ENCODE measurements at regions not wholly inside any gene's neighbourhood (a gene's known extent, or its start where the extent isn't known, plus 50 kb on each side); places are given as distances from the start of the nearest gene placed in this dataset.
"Not testable (repeated sequence)": the region's sequence is repeated elsewhere in the genome, so short reads cannot be mapped to it uniquely, and the experiment has no call there.

DNA sequence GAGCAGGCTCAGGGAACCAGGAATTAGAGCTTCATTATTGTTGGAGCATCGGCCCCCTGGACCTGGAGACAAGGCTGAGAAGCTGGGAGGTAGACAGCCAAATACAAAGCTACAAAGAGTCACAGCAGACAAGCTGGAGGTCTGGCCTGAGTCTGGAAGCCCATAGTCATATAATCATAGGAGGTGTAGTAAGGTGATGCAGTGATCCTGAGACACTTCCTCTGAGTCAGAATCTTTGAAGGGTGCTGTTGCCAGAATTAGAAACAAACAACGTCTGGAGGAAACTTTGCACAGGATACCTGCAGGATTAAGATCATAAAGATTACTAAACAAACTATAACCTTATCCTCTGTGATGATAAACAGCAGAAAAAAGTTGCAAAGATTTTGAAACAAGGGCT is 213.8 kb downstream of the DSC3 start:
- no peak for DNase-seq (ENCODE audit: low read depth)

GRCh38 chr18:30819619-30820018 is 222.9 kb downstream of the DSC3 start:
- DNase-seq (ENCODE audit: low read depth): no peak

DNA sequence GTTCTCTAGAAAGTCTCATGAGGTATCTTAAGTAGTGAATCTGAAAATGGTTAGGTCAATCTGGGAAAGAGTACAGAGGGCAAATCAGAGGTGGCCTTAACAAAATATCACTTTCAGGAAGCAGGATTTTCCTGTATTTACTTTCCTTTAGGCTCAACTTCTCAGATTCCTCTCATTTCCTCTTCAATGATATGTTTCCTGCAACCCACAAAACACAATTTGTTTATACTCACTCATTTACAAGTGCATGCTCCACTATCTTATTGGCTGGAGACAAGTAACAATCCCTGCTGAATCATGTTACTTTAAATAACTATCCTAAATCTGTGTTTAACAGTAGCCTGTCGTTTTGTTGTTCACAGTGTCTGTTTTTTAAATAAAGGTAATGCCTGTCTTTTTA is 228.1 kb downstream of the DSC3 start:
- DNase-seq (ENCODE audit: low read depth): no peak

- DNase-seq (ENCODE audit: low read depth): no peak
These were observed 231.0 kb downstream of the DSC3 start for GRCh38 chr18:30811580-30811979.

DNA sequence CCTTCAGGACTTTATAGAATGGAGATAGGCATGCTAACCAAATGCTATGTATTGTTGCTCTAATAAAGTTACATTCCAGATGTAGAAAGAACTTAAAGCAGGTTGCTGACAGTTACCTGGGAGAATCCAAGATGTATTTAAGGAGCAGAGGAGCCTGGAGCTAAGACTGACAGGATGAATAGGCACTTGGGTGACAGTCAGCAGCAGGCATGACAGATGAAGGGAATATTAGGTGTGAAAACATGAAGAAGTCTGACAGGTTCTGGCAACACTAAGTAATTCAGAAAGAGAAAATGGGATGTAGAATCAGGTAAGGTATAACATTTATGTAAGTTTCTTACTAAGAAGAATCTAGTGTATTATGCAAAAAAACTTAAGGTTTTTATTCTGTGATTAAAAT is 232.0 kb downstream of the DSC3 start:
- DNase-seq (ENCODE audit: low read depth): no peak

DNA sequence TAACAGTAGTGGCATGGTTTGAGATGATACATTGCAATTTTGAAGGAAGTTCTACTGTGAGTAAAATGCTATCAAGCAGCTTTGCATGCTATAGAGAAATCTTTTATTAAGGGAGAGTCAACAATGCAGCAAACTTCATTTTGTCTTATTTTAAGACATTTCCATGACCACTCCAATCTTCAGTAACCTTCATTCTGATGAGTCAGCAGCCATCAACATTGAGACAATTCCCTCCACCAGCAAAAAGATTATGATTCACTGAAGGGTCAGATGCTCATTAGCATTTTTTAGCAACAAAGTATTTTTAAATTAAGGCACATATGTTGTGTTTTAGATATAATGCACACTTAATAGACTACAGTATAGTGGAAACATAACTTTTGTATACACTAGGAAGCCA is 235.7 kb downstream of the DSC3 start:
- no peak for DNase-seq (ENCODE audit: low read depth)

DNA sequence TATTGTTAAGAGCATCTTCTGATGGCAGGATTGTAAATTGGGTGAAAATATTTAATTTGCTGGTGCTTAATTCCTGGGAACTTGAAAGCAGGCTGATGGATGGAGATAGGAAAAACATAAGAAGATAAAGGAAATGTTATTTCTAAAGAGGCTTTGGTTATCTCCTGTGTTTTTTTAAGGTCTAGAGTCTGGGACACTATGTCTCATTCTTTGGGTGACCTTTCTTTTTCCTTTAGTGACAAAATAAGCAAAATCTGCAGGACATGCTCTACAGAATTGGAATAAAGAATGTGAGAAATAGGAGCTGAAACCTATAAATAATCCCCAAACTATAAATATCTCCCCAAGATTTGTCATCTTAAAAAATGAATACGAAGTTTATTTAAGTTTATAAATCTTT is 241.7 kb downstream of the DSC3 start:
- no peak for DNase-seq (ENCODE audit: low read depth)

DNA sequence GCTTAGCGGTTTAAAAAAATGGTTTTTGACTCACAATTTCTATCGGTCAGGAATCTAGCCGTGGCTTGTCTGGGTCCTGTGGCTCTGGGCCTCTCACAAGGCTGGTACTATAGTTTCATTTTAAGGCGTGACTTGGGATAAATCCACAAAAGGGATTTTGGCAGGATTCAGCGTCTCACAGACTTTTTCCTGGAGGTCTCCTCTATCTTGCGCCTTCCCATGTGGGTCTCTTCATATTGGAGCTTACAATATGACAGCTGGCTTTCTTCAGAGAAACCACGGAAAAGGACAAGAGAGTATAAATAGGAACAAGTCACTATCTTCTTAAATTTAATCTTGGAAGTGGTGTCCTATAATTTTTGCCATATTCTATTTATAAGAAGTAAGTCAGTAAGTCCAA is 250.5 kb downstream of the DSC3 start:
- DNase-seq (ENCODE audit: low read depth): no peak

- not testable (repeated sequence) for DNase-seq (ENCODE audit: low read depth)
These were observed 254.0 kb downstream of the DSC3 start for GRCh38 chr18:30788411-30788991.

DNA sequence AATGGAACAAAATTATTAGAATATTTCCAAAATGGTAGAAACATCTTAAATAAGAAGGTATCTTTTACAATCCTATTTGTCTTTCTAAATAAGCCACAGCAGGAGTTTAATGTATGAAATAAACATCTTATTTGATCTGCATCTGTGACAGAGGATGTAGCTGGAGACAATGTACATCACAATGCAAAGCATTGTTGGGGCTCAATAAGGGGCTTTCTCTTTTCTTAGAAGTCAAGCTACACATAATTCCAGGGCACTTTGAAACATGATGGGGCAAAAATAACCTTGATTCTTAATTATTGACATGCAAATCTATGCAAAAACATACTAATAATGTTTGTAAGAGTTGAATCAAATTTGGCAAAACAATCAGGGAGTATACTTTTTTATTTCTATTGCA is 255.1 kb downstream of the DSC3 start:
- no peak for DNase-seq (ENCODE audit: low read depth)

DNA sequence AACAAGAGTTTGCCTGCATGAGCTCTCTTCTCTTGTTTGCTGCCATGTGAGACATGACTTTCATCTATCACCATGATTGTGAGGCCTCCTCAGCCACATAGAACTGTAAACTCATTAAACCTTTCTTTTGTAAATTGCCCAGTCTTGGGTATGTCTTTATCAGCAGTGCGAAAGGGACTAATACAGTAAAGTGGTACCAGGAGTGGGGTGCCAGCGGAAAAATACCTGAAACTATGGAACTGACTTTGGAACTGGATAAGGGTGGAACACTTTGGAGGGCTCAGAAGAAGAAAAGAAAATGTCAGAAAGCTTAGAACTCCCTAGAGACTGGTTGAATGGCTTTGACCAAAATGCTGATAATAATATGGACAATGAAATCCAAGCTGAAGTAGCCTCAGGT is 260.9 kb downstream of the DSC3 start:
- DNase-seq (ENCODE audit: low read depth): no peak

GRCh38 chr18:30775629-30776028 is 266.9 kb downstream of the DSC3 start:
- DNase-seq (ENCODE audit: low read depth): no peak

- not testable (repeated sequence) for DNase-seq (ENCODE audit: low read depth)
These were observed 270.4 kb downstream of the DSC3 start for GRCh38 chr18:30772170-30772569.

DNA sequence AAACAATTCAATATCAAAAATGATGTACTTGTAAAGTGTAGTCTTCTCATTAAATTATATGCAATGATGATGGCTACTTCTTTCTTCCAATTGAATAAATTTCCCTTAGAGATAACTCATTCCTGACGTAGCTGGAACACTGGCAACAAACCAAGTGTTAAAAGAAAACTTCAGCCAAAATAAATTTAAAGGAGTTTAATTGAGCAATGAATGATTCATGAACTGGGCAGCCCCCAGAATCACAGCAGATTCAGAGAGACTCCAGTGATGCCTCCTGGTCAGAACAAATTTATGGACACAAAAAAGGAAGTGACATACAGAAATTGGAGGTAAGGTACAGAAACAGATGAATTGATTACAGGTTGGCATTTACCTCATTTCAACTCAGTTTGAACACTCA is 276.5 kb downstream of the DSC3 start:
- DNase-seq (ENCODE audit: low read depth): no peak

DNA sequence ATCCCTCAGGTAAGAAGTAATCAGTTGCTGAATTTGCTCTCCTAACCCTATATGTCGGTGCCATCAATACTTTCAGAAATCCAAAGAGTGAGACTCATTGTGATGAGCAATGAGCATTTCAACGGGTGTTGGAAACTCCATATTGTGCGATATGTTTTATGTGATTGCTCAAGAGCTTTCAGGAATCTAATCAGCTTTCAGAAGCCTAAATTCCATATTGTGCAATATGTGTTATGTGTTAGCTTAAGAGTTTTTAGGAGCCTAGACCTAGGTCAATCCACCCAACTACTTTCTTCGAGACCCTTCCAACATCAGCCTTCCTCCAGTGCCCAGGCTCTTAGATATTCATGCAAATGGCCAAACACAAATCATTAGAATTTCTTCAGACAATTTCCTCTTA is 277.3 kb downstream of the DSC3 start:
- no peak for DNase-seq (ENCODE audit: low read depth)

DNA sequence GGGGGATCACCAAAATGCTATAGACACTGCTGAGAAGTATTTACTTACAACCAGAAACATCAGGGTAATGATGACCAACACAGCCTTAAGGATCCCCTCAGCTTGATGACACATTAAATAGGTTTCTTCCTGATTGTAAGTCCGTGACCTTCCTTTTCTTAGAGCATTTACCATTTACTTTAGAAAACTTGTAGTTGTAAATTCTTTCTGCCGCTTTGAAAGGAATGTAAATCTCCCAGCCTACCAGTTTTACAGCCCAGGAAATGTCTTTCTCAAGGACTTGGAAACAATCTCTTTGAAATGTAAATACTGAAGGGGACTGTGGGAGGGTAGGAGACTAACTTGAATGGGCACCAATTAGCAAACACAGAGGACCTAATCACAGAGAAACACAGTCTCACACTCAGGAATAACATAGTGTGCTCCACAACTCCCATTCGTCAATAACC is 278.6 kb downstream of the DSC3 start:
- no peak for DNase-seq (ENCODE audit: low read depth)

- no peak for DNase-seq (ENCODE audit: low read depth)
These were observed 287.7 kb downstream of the DSC3 start for GRCh38 chr18:30754846-30755245.

DNA sequence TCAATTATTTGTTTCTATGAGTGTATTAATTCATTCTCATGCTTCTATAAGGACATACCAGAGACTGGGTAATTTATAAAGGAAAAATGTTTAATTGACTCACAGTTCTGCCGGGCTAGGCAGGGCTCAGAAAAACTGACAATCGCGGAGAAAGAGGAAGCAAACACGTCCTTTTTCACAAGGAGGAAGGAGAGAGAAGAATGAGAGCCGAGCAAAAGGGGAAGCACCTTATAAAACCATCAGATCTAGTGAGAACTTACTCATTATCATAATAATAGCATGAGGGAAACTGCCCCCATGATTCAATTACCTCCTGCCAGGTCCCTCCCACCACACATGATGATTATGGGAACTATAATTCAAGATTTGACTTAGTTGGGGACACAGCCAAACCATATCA is 294.0 kb downstream of the DSC3 start:
- DNase-seq (ENCODE audit: low read depth): no peak

DNA sequence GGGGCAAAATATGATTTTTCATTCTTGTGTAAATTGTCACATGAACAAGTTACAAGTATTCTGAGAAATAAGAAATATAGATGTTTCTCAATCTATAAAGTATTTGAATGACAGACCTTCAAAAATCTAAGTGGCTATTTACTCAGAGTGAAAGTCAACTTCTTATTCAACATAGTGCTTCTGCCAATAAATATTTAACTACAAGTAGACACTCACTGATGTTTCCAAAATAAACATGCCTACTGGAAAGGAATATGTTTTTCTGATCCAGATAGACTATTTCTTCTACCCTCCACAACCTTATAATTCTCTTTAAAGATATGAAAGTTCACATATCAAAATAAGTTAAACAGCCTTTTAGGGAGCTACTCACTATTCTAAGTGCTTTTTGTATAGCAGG is 296.3 kb downstream of the DSC3 start:
- no peak for DNase-seq (ENCODE audit: low read depth)

DNA sequence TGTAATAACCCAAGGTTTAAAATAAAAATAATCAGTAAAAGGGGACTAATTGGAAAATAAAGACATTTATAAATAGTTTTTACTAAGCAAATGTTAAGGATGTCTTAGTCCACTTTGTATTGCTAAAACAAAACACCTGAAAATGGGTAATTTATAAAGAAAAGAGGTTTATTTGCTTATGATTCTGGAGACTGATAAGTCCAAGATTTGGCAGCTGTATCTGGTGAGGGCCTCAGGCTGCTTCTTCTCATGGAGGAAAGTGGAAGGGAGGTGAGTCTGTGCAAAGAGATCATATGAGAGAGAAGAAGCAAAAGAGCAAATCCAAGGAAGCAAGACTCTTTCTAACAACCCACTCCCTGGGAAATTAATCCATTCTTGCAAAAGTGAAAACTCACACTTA is 299.5 kb downstream of the DSC3 start:
- no peak for DNase-seq (ENCODE audit: low read depth)

DNA sequence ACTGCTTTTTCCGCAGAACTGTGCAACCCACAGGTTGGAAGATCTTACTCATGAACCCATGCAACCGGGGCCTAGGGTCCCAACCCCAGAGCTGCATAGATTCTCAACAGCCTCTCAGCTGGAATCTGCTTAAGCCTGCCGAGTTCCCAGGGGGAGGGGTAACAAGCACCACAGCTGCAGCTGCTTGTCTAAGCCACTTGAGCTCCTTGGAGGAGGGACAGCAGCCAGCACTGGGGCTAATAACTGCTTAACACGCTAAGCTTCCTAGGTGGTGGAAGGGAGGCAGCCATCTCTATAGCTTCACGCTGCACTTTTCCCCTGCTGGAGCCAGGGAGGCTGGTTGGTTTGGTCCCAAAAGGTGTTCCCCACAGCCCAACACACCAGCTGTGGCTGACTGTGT is 311.6 kb downstream of the DSC3 start:
- DNase-seq (ENCODE audit: low read depth): no peak

DNA sequence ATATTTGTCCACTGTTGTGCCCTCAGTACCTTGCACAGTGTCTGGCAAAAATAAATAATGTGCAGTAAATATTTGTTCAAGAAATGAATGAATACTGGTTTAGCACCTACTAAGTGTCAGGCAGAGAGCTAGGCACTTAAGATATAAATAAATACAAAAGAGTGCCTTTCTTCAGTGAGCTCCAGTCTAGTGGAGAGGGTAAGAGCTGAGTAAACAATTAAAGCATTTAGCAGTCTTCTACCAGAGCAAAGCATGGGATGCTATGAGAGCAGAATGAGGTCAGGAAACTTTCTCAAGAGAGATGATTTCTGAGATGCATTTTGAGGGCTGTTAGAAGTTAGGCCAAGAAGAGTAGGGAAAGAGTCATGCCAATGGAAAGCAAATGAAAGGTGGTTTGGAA is 314.7 kb downstream of the DSC3 start:
- DNase-seq (ENCODE audit: low read depth): no peak

DNA sequence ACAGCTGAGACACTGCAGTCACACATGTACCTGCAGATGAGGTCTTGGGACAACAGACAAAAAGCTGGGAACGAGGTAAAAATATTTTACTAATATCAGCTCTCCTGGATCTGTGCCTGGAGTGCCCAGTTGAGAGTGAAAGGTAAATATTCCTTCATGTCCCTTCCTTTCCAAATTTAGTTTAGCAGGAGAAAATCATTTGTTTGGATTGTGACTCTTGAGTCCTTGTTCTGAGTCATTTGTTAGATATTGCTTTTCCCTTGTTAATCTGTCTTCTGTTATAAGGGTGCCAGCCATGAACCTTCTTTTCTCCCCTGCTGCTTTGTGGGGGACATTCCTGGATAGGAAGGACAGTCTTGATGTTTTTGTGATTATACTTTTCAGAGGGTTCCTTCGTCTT is 329.2 kb downstream of the DSC3 start:
- no peak for DNase-seq (ENCODE audit: low read depth)

GRCh38 chr18:30712383-30712782 is 330.2 kb downstream of the DSC3 start:
- no peak for DNase-seq (ENCODE audit: low read depth)

- no peak for DNase-seq (ENCODE audit: low read depth)
These were observed 332.9 kb downstream of the DSC3 start for GRCh38 chr18:30709595-30709994.

All from GM04503 (cell line).